Mammary epithelial cell (primary cell): ENCODE measurements at regions not wholly inside any gene's neighbourhood (a gene's known extent, or its start where the extent isn't known, plus 50 kb on each side); places are given as distances from the start of the nearest gene placed in this dataset.

ENCODE experiments used
- CTCF ChIP-seq, 2 donors: IDR thresholded peaks in 1 of 2; conservative IDR thresholded peaks in 1 of 2; 2 replicates each; pipeline ENCODE4 v1.5.1; 2011 to 2012; ENCODE audit warnings: inconsistent platforms in 2 of 2, low read length in 2 of 2, mild to moderate bottlenecking in 2 of 2, control low read depth in 1 of 2, low read depth in 1 of 2; ENCODE audit not compliant: insufficient read depth in 1 of 2; ENCODE audit errors: extremely low read depth in 1 of 2
- EZH2 ChIP-seq: IDR thresholded peaks from 2 replicates; pipeline ENCODE4 v1.6.1; 2012; ENCODE audit warnings: low read length, inconsistent platforms, borderline replicate concordance

DNA sequence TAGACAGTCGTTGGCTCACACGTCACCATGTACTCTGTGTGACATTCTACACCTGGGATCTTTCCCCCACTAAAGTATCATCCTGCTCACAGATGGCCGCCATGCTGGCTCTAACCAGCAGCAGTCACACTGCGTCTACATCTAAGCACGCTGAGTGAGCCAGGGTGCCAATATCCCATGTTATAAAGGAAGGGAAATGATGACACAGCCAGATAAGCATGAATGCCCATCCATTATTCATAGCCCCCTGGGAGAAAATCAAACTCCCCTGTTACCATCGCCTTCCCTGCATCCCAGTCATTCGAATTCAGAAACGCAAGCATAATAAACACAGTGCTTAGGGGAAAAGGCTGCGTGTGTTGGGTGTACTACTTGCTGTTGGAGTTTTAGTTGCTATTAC is 698.2 kb upstream of the AUTS2 start:
- TF ChIP-seq CTCF (conservative IDR thresholded peaks at IDR 0.05 in 1 of 2, IDR thresholded peaks at IDR 0.05 in 1 of 2; ENCODE audit: extremely low read depth in 1 of 2, insufficient read depth in 1 of 2, low read depth in 1 of 2, low read length in 2 of 2) = no peak
- no peak for TF ChIP-seq EZH2
